B cell (primary cell): ENCODE measurements at regions not wholly inside any gene's neighbourhood (a gene's known extent, or its start where the extent isn't known, plus 50 kb on each side); places are given as distances from the start of the nearest gene placed in this dataset.
"Not testable (repeated sequence)": the region's sequence is repeated elsewhere in the genome, so short reads cannot be mapped to it uniquely, and the experiment has no call there.

Source experiments
- ATAC-seq: fragments of 200-7000 bp; cut with Tn5 transposase; one replicate; pipeline ENCODE4 v1.10.0; 2021; ENCODE audit warnings: low read depth, mild to moderate bottlenecking, moderate number of reproducible peaks, moderate library complexity
- CTCF ChIA-PET: fragments of 350-600 bp; sonication (Branson Sonifier 250); formaldehyde crosslinking; loops from one replicate; lab custom pipeline; 2021; ENCODE audit warnings: antibody characterized with exemption, inconsistent platforms; lab: Charles Lee
- POLR2A ChIA-PET: fragments of 350-600 bp; sonication (Branson Sonifier 250); formaldehyde crosslinking; loops from one replicate; lab custom pipeline; 2021; ENCODE audit warnings: antibody characterized with exemption; lab: Charles Lee
- DNase-seq: peaks from one replicate; pipeline ENCODE4 v3.0.0; 2013
- H2AFZ ChIP-seq: 2 replicates; pipeline ENCODE4 v1.6.1; 2012; ENCODE audit warnings: mild to moderate bottlenecking, low read depth, low read length; ENCODE audit not compliant: insufficient read depth, poor library complexity, severe bottlenecking
- H3K27ac ChIP-seq, 2 donors: 1 replicate in 1 of 2; 2 replicates in 1 of 2; pipeline ENCODE4 v1.5.1; 2012 to 2013; ENCODE audit warnings: low read length in 2 of 2, mild to moderate bottlenecking in 2 of 2, moderate library complexity in 1 of 2
- H3K27me3 ChIP-seq, 4 experiments: fragments of 200-600 bp in 1 of 4; sonication (generic) in 1 of 4; replicated peaks in 1 of 4; 1 replicate in 2 of 4; 2 replicates in 2 of 4; pipeline versions ENCODE4 v1.6.1 to v1.7.0; 2013 to 2016; ENCODE audit warnings: low read length in 3 of 4, mild to moderate bottlenecking in 2 of 4, mixed read lengths in 1 of 4, moderate library complexity in 1 of 4; ENCODE audit not compliant: insufficient read depth in 4 of 4, control insufficient read depth in 3 of 4; ENCODE audit errors: control extremely low read depth in 1 of 4
- H3K36me3 ChIP-seq, 2 experiments: replicated peaks in 1 of 2; 1 replicate in 1 of 2; 2 replicates in 1 of 2; pipeline versions ENCODE4 v1.6.1 to v1.7.1; 2013; ENCODE audit warnings: low read length in 1 of 2; ENCODE audit not compliant: insufficient read depth in 2 of 2, control insufficient read depth in 1 of 2; ENCODE audit errors: control extremely low read depth in 1 of 2, extremely low read depth in 1 of 2
- H3K4me1 ChIP-seq, 2 donors: fragments of 200-600 bp in 1 of 2; sonication (generic) in 1 of 2; 1 replicate in 1 of 2; 2 replicates in 1 of 2; pipeline versions ENCODE4 v1.5.1 to v1.6.1; 2013 to 2017; ENCODE audit warnings: low read length in 2 of 2; ENCODE audit not compliant: control insufficient read depth in 2 of 2, insufficient read depth in 2 of 2
- H3K4me2 ChIP-seq: replicated peaks from 2 replicates; pipeline ENCODE3; 2012; ENCODE audit warnings: mild to moderate bottlenecking, low read depth, low read length; ENCODE audit not compliant: poor library complexity, severe bottlenecking
- H3K4me3 ChIP-seq, 5 experiments: fragments of 200-600 bp in 1 of 5; sonication (generic) in 1 of 5; 1 replicate in 3 of 5; 2 replicates in 2 of 5; pipeline versions ENCODE4 v1.5.1 to v1.7.0; 2011 to 2016; ENCODE audit warnings: low read length in 4 of 5, mild to moderate bottlenecking in 4 of 5, low read depth in 2 of 5, control low read depth in 1 of 5, moderate library complexity in 1 of 5; ENCODE audit not compliant: insufficient read depth in 1 of 5; ENCODE audit errors: control extremely low read depth in 1 of 5, extremely low read depth in 1 of 5
- H3K79me2 ChIP-seq: fragments of 200-600 bp; sonication (generic); one replicate; pipeline ENCODE4 v1.6.0; 2016; ENCODE audit warnings: low read length; ENCODE audit not compliant: control insufficient read depth, insufficient read depth
- H3K9ac ChIP-seq: fragments of 200-600 bp; sonication (generic); 2 replicates; pipeline ENCODE4 v1.6.1; 2017; ENCODE audit warnings: mild to moderate bottlenecking, low read length, moderate library complexity
- H3K9me3 ChIP-seq, 3 donors: one replicate each; pipeline versions ENCODE4 v1.6.1 to v1.7.1; 2013; ENCODE audit warnings: low read length in 2 of 3; ENCODE audit not compliant: control insufficient read depth in 2 of 3, insufficient read depth in 1 of 3; ENCODE audit errors: control extremely low read depth in 1 of 3
- H4K20me1 ChIP-seq: 2 replicates; pipeline ENCODE4 v1.6.0; 2012; ENCODE audit warnings: mild to moderate bottlenecking, low read length; ENCODE audit not compliant: insufficient read depth, control insufficient read depth, poor library complexity, severe bottlenecking
- H3K27ac Mint-ChIP-seq: one replicate; pipeline ENCODE4 v1.8.0; 2021; ENCODE audit warnings: mixed read lengths
- H3K27me3 Mint-ChIP-seq: one replicate; pipeline ENCODE4 v1.8.0; 2021; ENCODE audit warnings: mixed read lengths
- H3K4me1 Mint-ChIP-seq: one replicate; pipeline ENCODE4 v1.8.0; 2021; ENCODE audit warnings: mixed read lengths
- H3K4me3 Mint-ChIP-seq: one replicate; pipeline ENCODE4 v1.8.0; 2021; ENCODE audit warnings: mixed read lengths
- H3K9me3 Mint-ChIP-seq: one replicate; pipeline ENCODE4 v1.8.0; 2022; ENCODE audit warnings: mixed read lengths; ENCODE audit not compliant: insufficient read depth
- WGBS: methylation state at CpG from one replicate; pipeline ENCODE4 v1.1.5; 2013; ENCODE audit warnings: missing lambda C conversion rate; ENCODE audit not compliant: insufficient coverage; 5-methylcytosine and 5-hydroxymethylcytosine counted together
- intact Hi-C: fragments of 100-400 bp; cut with micrococcal nuclease; formaldehyde crosslinking; loops from one replicate; pipeline ENCODE4 v1.10.0; 2022

GRCh38 chr16:33028707-33029390 is 165.2 kb upstream of the TP53TG3C start:
- H3K4me3 Mint-ChIP-seq, H3K27ac ChIP-seq, H3K4me2 ChIP-seq, H3K9me3 ChIP-seq, H3K27me3 Mint-ChIP-seq, H4K20me1 ChIP-seq, H3K36me3 ChIP-seq, H3K4me3 ChIP-seq, H3K79me2 ChIP-seq, H3K27ac Mint-ChIP-seq, H3K9me3 Mint-ChIP-seq, DNase-seq, H3K27me3 ChIP-seq, ATAC-seq, H3K4me1 ChIP-seq, CTCF ChIA-PET, H3K9ac ChIP-seq, POLR2A ChIA-PET, H2AFZ ChIP-seq, H3K4me1 Mint-ChIP-seq, intact Hi-C loops: not testable (repeated sequence)
- 49% methylated on average over 36 of the region's 69 CpGs for WGBS

- H4K20me1 ChIP-seq, CTCF ChIA-PET, H3K4me3 ChIP-seq, H3K4me1 Mint-ChIP-seq, H3K27ac ChIP-seq, H3K27me3 Mint-ChIP-seq, H3K4me3 Mint-ChIP-seq, H3K36me3 ChIP-seq, H3K9me3 Mint-ChIP-seq, DNase-seq, H3K4me2 ChIP-seq, H3K9ac ChIP-seq, intact Hi-C loops, H3K4me1 ChIP-seq, H3K9me3 ChIP-seq, H3K79me2 ChIP-seq, H3K27ac Mint-ChIP-seq, H2AFZ ChIP-seq, H3K27me3 ChIP-seq, ATAC-seq, POLR2A ChIA-PET: not testable (repeated sequence)
- no CpG with 5 or more reads among the region's 4 CpGs for WGBS
Observed at GRCh38 chr16:33048849-33049248, 145.2 kb upstream of the TP53TG3C start.
